Uterus (tissue), 3 donors: ENCODE measurements at regions not wholly inside any gene's neighbourhood (a gene's known extent, or its start where the extent isn't known, plus 50 kb on each side); places are given as distances from the start of the nearest gene placed in this dataset.

Experiments used
- DNase-seq, 2 donors: peaks; one replicate each; pipeline ENCODE4 v3.0.0-alpha.2; 2019 to 2020
- H3K27ac ChIP-seq, 2 donors: fragments of 200-600 bp; sonication (generic); 1 replicate in 1 of 2; 2 replicates in 1 of 2; pipeline ENCODE4 v1.5.1; 2016 to 2018
- H3K27me3 ChIP-seq, 2 donors: fragments of 200-600 bp; sonication (generic); one replicate each; pipeline ENCODE4 v1.5.1; 2018 to 2019; ENCODE audit warnings: control low read depth in 1 of 2
- H3K36me3 ChIP-seq, 2 donors: fragments of 200-600 bp; sonication (generic); one replicate each; pipeline ENCODE4 v1.5.1; 2019; ENCODE audit warnings: control low read depth in 1 of 2
- H3K4me1 ChIP-seq, 2 donors: fragments of 200-600 bp; sonication (generic); one replicate each; pipeline ENCODE4 v1.5.1; 2018 to 2019; ENCODE audit warnings: control low read depth in 1 of 2
- H3K4me3 ChIP-seq, 2 donors: fragments of 200-600 bp; sonication (generic); 1 replicate in 1 of 2; 2 replicates in 1 of 2; pipeline ENCODE4 v1.5.1; 2018 to 2019; ENCODE audit warnings: mild to moderate bottlenecking in 1 of 2
- H3K9me3 ChIP-seq, 2 donors: fragments of 200-600 bp; sonication (generic); one replicate each; pipeline ENCODE4 v1.5.1; 2019; ENCODE audit warnings: control low read depth in 1 of 2
- CTCF ChIP-seq, 4 experiments: fragments of 200-600 bp in 2 of 4; fragments of 450-650 bp in 2 of 4; sonication (generic) in 2 of 4; IDR thresholded peaks; one replicate each; pipeline ENCODE4 v1.5.1; 2016 to 2019; ENCODE audit warnings: antibody characterized with exemption in 4 of 4, mild to moderate bottlenecking in 2 of 4, moderate library complexity in 1 of 4
- POLR2A ChIP-seq, 2 donors: fragments of 450-650 bp; IDR thresholded peaks; one replicate each; pipeline ENCODE4 v1.6.1; 2016; ENCODE audit warnings: antibody characterized with exemption in 2 of 2, mild to moderate bottlenecking in 1 of 2, moderate library complexity in 1 of 2
- intact Hi-C: fragments of 100-400 bp; cut with DNase I; formaldehyde crosslinking; loops from one replicate; pipeline ENCODE4 v1.15.1; 2023; ENCODE audit warnings: low total_unique reads
- donor health status: DM: yes; HTN: yes; CAD: no.

DNA sequence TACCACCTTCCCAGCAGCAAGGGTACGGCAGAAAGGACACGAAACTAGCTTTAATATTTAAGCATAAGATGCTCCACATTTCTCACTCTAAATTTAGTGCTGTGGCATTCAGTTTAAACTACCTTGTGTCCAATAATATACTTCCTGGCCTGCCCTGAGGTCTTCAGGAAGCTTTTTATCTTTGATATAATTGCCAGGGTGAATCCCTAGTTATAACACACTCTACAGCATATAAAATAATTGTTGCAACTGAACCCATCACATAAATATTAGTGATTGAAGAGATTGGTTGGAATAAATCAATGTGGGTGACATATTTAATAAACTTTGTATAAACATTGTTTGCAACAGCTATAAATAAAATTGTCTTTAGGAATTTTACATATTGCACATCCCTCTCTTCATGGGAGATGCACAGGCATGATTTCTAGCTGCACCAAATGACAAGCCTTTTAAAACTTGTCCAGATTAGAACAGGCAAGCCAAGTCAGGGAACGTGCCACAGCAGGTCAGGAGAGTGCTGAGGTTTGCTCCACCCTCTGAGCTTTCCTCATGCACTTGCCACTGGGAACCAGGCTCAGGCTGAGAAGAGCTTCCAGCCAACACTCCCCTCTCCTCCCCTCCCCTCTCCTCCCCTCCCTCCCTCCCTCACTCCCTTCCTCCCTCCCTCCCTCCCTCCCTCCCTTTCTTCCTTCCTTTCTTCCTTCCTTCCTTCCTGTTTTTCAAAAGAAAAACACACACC, 623.2 kb upstream of the PKN2 start:
- Histone ChIP-seq H3K4me1 (no peaks in the 10 kb centered on the region), H3K36me3 (no peaks in the 10 kb centered on the region), H3K4me3 (no peak overlapping the region), H3K9me3 (no peaks in the 10 kb centered on the region), H3K27ac (no peak overlapping the region), H3K27me3 (no peaks in the 10 kb centered on the region)
- DNase-seq = no peak
- intact Hi-C loops = no loop called here
- TF ChIP-seq CTCF (IDR thresholded peaks at IDR 0.05) (no peak), POLR2A (IDR thresholded peaks at IDR 0.05) (no peak)

GRCh38 chr1:88061492-88062177, 622.4 kb upstream of the PKN2 start:
- peak; percentile 17 to 23 for DNase-seq
- Histone ChIP-seq H3K27ac (no peak overlapping the region), H3K9me3 (no peaks in the 10 kb centered on the region), H3K27me3 (no peaks in the 10 kb centered on the region), H3K4me1 (no peaks in the 10 kb centered on the region), H3K36me3 (no peaks in the 10 kb centered on the region), H3K4me3 (no peak overlapping the region)
- intact Hi-C loops = no loop called here
- no peak for TF ChIP-seq POLR2A (IDR thresholded peaks at IDR 0.05)
- TF ChIP-seq CTCF (IDR thresholded peaks at IDR 0.05) = peak in 3 of 4 experiments; percentile 38 to 50 (median 41)

DNA sequence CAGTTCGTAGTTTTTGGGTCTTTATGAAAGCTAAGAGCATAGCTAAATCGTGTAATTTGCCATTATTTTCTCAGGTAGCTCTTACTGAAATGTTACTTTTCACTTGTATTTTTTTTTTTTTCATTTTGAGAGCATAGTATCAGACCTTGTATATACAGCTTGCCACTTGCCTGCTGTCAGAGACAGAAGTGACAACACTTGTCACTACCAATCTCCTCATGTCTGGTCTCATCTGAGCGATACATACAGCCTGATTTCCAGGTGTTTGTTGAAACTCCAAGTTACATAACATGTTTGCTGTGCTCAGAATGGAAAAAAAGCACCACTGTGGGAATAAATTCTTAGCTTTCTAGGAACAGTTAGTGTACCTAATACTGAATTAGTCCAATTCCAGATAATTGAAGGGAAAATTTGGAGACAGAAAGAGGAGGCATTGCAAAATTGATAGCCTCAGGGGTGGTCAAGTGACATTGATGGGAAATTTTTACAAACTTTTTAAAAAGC, 621.4 kb upstream of the PKN2 start:
- DNase-seq = no peak
- no peak for TF ChIP-seq CTCF (IDR thresholded peaks at IDR 0.05)
- TF ChIP-seq POLR2A (IDR thresholded peaks at IDR 0.05) = no peak
- Histone ChIP-seq H3K4me1 (no peaks in the 10 kb centered on the region), H3K36me3 (no peaks in the 10 kb centered on the region), H3K4me3 (no peak overlapping the region), H3K27me3 (no peaks in the 10 kb centered on the region), H3K9me3 (no peaks in the 10 kb centered on the region), H3K27ac (no peak overlapping the region)
- intact Hi-C loops = no loop called here

GRCh38 chr1:88063605-88064004, 620.5 kb upstream of the PKN2 start:
- Histone ChIP-seq H3K27me3 (no peaks in the 10 kb centered on the region), H3K4me1 (no peaks in the 10 kb centered on the region), H3K9me3 (no peaks in the 10 kb centered on the region), H3K36me3 (no peaks in the 10 kb centered on the region), H3K27ac (no peak overlapping the region), H3K4me3 (no peak overlapping the region)
- no peak for TF ChIP-seq CTCF (IDR thresholded peaks at IDR 0.05)
- TF ChIP-seq POLR2A (IDR thresholded peaks at IDR 0.05) = no peak
- DNase-seq = no peak
- intact Hi-C loops = no loop called here

GRCh38 chr1:88068407-88068960, 615.6 kb upstream of the PKN2 start:
- H3K9me3 ChIP-seq = no peaks in the 10 kb centered on the region
- no peaks in the 10 kb centered on the region for H3K4me1 ChIP-seq
- H3K27me3 ChIP-seq = no peaks in the 10 kb centered on the region
- DNase-seq = no peak
- TF ChIP-seq CTCF (IDR thresholded peaks at IDR 0.05) = no peak
- no peak for TF ChIP-seq POLR2A (IDR thresholded peaks at IDR 0.05)
- intact Hi-C loops = no loop called here
- H3K36me3 ChIP-seq = no peaks in the 10 kb centered on the region
- H3K4me3 ChIP-seq = no peak overlapping the region
- no peak overlapping the region for H3K27ac ChIP-seq
